Activated T-helper 17 cell treated with anti-CD3 and anti-CD28 coated beads, Interleukin-2, amount 50 U/mL, for 72 hours (primary cell): ENCODE measurements at regions not wholly inside any gene's neighbourhood (a gene's known extent, or its start where the extent isn't known, plus 50 kb on each side); places are given as distances from the start of the nearest gene placed in this dataset.

Experiments used
- ATAC-seq: fragments of 150-1000 bp; cut with Tn5 transposase; replicated peaks from 2 replicates; pipeline ENCODE4 v1.10.0; 2021; ENCODE audit warnings: mild to moderate bottlenecking, moderate library complexity
- H3K27ac Mint-ChIP-seq: one replicate; pipeline ENCODE4 v1.8.0; 2022; ENCODE audit warnings: mixed read lengths
- H3K27me3 Mint-ChIP-seq: one replicate; pipeline ENCODE4 v1.8.0; 2022; ENCODE audit warnings: mixed read lengths
- H3K36me3 Mint-ChIP-seq: one replicate; pipeline ENCODE4 v1.8.0; 2022; ENCODE audit warnings: low read depth, mild to moderate bottlenecking, mixed read lengths
- H3K4me1 Mint-ChIP-seq: one replicate; pipeline ENCODE4 v1.8.0; 2022; ENCODE audit warnings: mixed read lengths
- H3K4me3 Mint-ChIP-seq: one replicate; pipeline ENCODE4 v1.8.0; 2022; ENCODE audit warnings: mild to moderate bottlenecking, mixed read lengths
- H3K9me3 Mint-ChIP-seq: one replicate; pipeline ENCODE4 v1.8.0; 2022; ENCODE audit warnings: mixed read lengths

GRCh38 chr2:129673234-129673633 lies 306.2 kb upstream of the RAB6C start:
- H3K9me3 Mint-ChIP-seq = no peaks in the 10 kb centered on the region
- no peaks in the 10 kb centered on the region for H3K4me1 Mint-ChIP-seq
- H3K4me3 Mint-ChIP-seq = no peak overlapping the region
- peaks cover 6% of the 10 kb centered on the region for H3K27me3 Mint-ChIP-seq
- no peak overlapping the region for H3K27ac Mint-ChIP-seq
- no peaks in the 10 kb centered on the region for H3K36me3 Mint-ChIP-seq
- no peak for ATAC-seq

GRCh38 chr2:129673847-129674711 lies 305.4 kb upstream of the RAB6C start:
- no peaks in the 10 kb centered on the region for H3K4me1 Mint-ChIP-seq
- H3K4me3 Mint-ChIP-seq = no peak overlapping the region
- H3K9me3 Mint-ChIP-seq = peaks cover 4% of the 10 kb centered on the region
- no peak overlapping the region for H3K27ac Mint-ChIP-seq
- no peaks in the 10 kb centered on the region for H3K36me3 Mint-ChIP-seq
- peaks cover 12% of the 10 kb centered on the region for H3K27me3 Mint-ChIP-seq
- ATAC-seq = no peak

GRCh38 chr2:129678751-129679150 lies 300.7 kb upstream of the RAB6C start:
- Mint-ChIP-seq H3K4me1 (no peaks in the 10 kb centered on the region), H3K36me3 (no peaks in the 10 kb centered on the region), H3K4me3 (no peak overlapping the region), H3K9me3 (peaks cover 4% of the 10 kb centered on the region), H3K27ac (no peak overlapping the region), H3K27me3 (peaks cover 13% of the 10 kb centered on the region)
- no peak for ATAC-seq

- no peak for ATAC-seq
- peaks cover 13% of the 10 kb centered on the region for H3K27me3 Mint-ChIP-seq
- peaks cover 4% of the 10 kb centered on the region for H3K9me3 Mint-ChIP-seq
- no peaks in the 10 kb centered on the region for H3K36me3 Mint-ChIP-seq
- H3K4me1 Mint-ChIP-seq = no peaks in the 10 kb centered on the region
- no peak overlapping the region for H3K27ac Mint-ChIP-seq
- H3K4me3 Mint-ChIP-seq = no peak overlapping the region
Observed at GRCh38 chr2:129681788-129682187, 297.7 kb upstream of the RAB6C start.

- Mint-ChIP-seq H3K36me3 (no peaks in the 10 kb centered on the region), H3K27ac (no peak overlapping the region), H3K4me3 (no peak overlapping the region), H3K9me3 (no peaks in the 10 kb centered on the region), H3K27me3 (peaks cover 14% of the 10 kb centered on the region), H3K4me1 (no peaks in the 10 kb centered on the region)
- ATAC-seq = no peak
Observed at GRCh38 chr2:129689653-129690448, 289.6 kb upstream of the RAB6C start.

- Mint-ChIP-seq H3K9me3 (no peaks in the 10 kb centered on the region), H3K27me3 (peaks cover 3% of the 10 kb centered on the region), H3K36me3 (no peaks in the 10 kb centered on the region), H3K27ac (no peak overlapping the region), H3K4me1 (no peaks in the 10 kb centered on the region), H3K4me3 (no peak overlapping the region)
- no peak for ATAC-seq
Observed at GRCh38 chr2:129695496-129695895, 284.0 kb upstream of the RAB6C start.

- Mint-ChIP-seq H3K4me3 (no peak overlapping the region), H3K9me3 (no peaks in the 10 kb centered on the region), H3K27me3 (peaks cover 3% of the 10 kb centered on the region), H3K4me1 (no peaks in the 10 kb centered on the region), H3K27ac (no peak overlapping the region), H3K36me3 (no peaks in the 10 kb centered on the region)
- no peak for ATAC-seq
Observed at GRCh38 chr2:129698593-129698992, 280.9 kb upstream of the RAB6C start.

- Mint-ChIP-seq H3K9me3 (no peaks in the 10 kb centered on the region), H3K4me1 (no peaks in the 10 kb centered on the region), H3K4me3 (no peak overlapping the region), H3K27me3 (peaks cover 4% of the 10 kb centered on the region), H3K27ac (no peak overlapping the region), H3K36me3 (no peaks in the 10 kb centered on the region)
- ATAC-seq = no peak
Observed at GRCh38 chr2:129699781-129700573, 279.5 kb upstream of the RAB6C start.

GRCh38 chr2:129702416-129703176 lies 276.9 kb upstream of the RAB6C start:
- no peaks in the 10 kb centered on the region for H3K9me3 Mint-ChIP-seq
- H3K36me3 Mint-ChIP-seq = no peaks in the 10 kb centered on the region
- ATAC-seq = no peak
- H3K4me1 Mint-ChIP-seq = no peaks in the 10 kb centered on the region
- H3K4me3 Mint-ChIP-seq = no peak overlapping the region
- H3K27me3 Mint-ChIP-seq = peaks cover 4% of the 10 kb centered on the region
- no peak overlapping the region for H3K27ac Mint-ChIP-seq

GRCh38 chr2:129705085-129705484 lies 274.4 kb upstream of the RAB6C start:
- H3K9me3 Mint-ChIP-seq = no peaks in the 10 kb centered on the region
- no peak overlapping the region for H3K27ac Mint-ChIP-seq
- H3K36me3 Mint-ChIP-seq = no peaks in the 10 kb centered on the region
- peaks cover 4% of the 10 kb centered on the region for H3K27me3 Mint-ChIP-seq
- no peak for ATAC-seq
- no peaks in the 10 kb centered on the region for H3K4me1 Mint-ChIP-seq
- H3K4me3 Mint-ChIP-seq = no peak overlapping the region

GRCh38 chr2:129707800-129708199 lies 271.7 kb upstream of the RAB6C start:
- no peaks in the 10 kb centered on the region for H3K4me1 Mint-ChIP-seq
- no peak overlapping the region for H3K4me3 Mint-ChIP-seq
- no peak overlapping the region for H3K27ac Mint-ChIP-seq
- ATAC-seq = no peak
- H3K9me3 Mint-ChIP-seq = no peaks in the 10 kb centered on the region
- peaks cover 4% of the 10 kb centered on the region for H3K27me3 Mint-ChIP-seq
- no peaks in the 10 kb centered on the region for H3K36me3 Mint-ChIP-seq

- Mint-ChIP-seq H3K27ac (no peak overlapping the region), H3K36me3 (no peaks in the 10 kb centered on the region), H3K4me3 (no peak overlapping the region), H3K9me3 (no peaks in the 10 kb centered on the region), H3K4me1 (no peaks in the 10 kb centered on the region), H3K27me3 (peaks cover 4% of the 10 kb centered on the region)
- ATAC-seq = no peak
Observed at GRCh38 chr2:129708221-129708967, 271.1 kb upstream of the RAB6C start.
